Lung (tissue), 11 donors: ENCODE measurements at regions not wholly inside any gene's neighbourhood (a gene's known extent, or its start where the extent isn't known, plus 50 kb on each side); places are given as distances from the start of the nearest gene placed in this dataset.

Experiments
- ATAC-seq: fragments of 200-7000 bp; cut with Tn5 transposase; one replicate; pipeline ENCODE4 v1.9.1; 2020; ENCODE audit warnings: moderate number of reproducible peaks; ENCODE audit not compliant: insufficient read depth, low FRiP score
- DNase-seq, 3 donors: peaks; one replicate each; pipeline ENCODE4 v3.0.0-alpha.2; 2013 to 2017
- H3K27ac ChIP-seq, 2 donors: one replicate each; pipeline ENCODE4 v1.5.1; 2013; ENCODE audit warnings: mild to moderate bottlenecking in 2 of 2, moderate library complexity in 2 of 2, control low read depth in 1 of 2, inconsistent platforms in 1 of 2, low read depth in 1 of 2, low read length in 1 of 2
- H3K27me3 ChIP-seq, 3 donors: one replicate each; pipeline ENCODE4 v1.5.1; 2013; ENCODE audit warnings: low read length in 2 of 3; ENCODE audit not compliant: control insufficient read depth in 3 of 3, insufficient read depth in 3 of 3
- H3K36me3 ChIP-seq, 4 donors: one replicate each; pipeline ENCODE4 v1.5.1; 2013; ENCODE audit warnings: low read length in 4 of 4, mild to moderate bottlenecking in 1 of 4, moderate library complexity in 1 of 4; ENCODE audit not compliant: control insufficient read depth in 4 of 4, insufficient read depth in 4 of 4
- H3K4me1 ChIP-seq, 5 donors: one replicate each; pipeline ENCODE4 v1.5.1; 2013; ENCODE audit warnings: low read length in 5 of 5, mild to moderate bottlenecking in 2 of 5, moderate library complexity in 1 of 5; ENCODE audit not compliant: control insufficient read depth in 5 of 5, insufficient read depth in 5 of 5
- H3K4me3 ChIP-seq: one replicate; pipeline ENCODE4 v1.5.1; 2013; ENCODE audit warnings: mild to moderate bottlenecking, control low read depth, moderate library complexity
- H3K9ac ChIP-seq, 2 donors: one replicate each; pipeline ENCODE4 v1.5.1; 2013; ENCODE audit warnings: low read length in 2 of 2, control low read depth in 1 of 2; ENCODE audit not compliant: insufficient read depth in 1 of 2
- H3K9me3 ChIP-seq, 4 donors: one replicate each; pipeline ENCODE4 v1.5.1; 2013; ENCODE audit warnings: low read length in 3 of 4, mild to moderate bottlenecking in 1 of 4, moderate library complexity in 1 of 4; ENCODE audit not compliant: control insufficient read depth in 4 of 4, insufficient read depth in 3 of 4
- WGBS, 2 donors: extraction: QIAGEN DNeasy Blood & Tissue Kit; methylation state at CpG; one replicate each; pipeline ENCODE4 v1.1.7; 2013; 5-methylcytosine and 5-hydroxymethylcytosine counted together
- TF ChIP-seq, protein P1 (sequence below): IDR thresholded peaks from 2 replicates; pipeline ENCODE4 v1.5.1; 2012; ENCODE audit warnings: mild to moderate bottlenecking; ENCODE audit errors: control extremely low read depth, extremely low read depth
- donor health status: control.
- donor health status: control.
- donor health status: Bipolar disorder and iron deficiency.
- donor health status: healthy.
- donor health status: DM: yes; HTN: yes; CAD: no.

GRCh38 chr12:3336606-3337311 is 154.2 kb upstream of the PRMT8 start:
- no peak overlapping the region for H3K9ac ChIP-seq
- peaks cover 0 to 3% (median 0%) of the 10 kb centered on the region in 3 donors for H3K27me3 ChIP-seq
- H3K36me3 ChIP-seq = no peaks in the 10 kb centered on the region
- WGBS, 2 donors = 62 to 64% methylated on average over 13 of the region's 13 CpGs
- H3K27ac ChIP-seq = no peak overlapping the region
- TF ChIP-seq, protein P1, sequence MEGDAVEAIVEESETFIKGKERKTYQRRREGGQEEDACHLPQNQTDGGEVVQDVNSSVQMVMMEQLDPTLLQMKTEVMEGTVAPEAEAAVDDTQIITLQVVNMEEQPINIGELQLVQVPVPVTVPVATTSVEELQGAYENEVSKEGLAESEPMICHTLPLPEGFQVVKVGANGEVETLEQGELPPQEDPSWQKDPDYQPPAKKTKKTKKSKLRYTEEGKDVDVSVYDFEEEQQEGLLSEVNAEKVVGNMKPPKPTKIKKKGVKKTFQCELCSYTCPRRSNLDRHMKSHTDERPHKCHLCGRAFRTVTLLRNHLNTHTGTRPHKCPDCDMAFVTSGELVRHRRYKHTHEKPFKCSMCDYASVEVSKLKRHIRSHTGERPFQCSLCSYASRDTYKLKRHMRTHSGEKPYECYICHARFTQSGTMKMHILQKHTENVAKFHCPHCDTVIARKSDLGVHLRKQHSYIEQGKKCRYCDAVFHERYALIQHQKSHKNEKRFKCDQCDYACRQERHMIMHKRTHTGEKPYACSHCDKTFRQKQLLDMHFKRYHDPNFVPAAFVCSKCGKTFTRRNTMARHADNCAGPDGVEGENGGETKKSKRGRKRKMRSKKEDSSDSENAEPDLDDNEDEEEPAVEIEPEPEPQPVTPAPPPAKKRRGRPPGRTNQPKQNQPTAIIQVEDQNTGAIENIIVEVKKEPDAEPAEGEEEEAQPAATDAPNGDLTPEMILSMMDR = no peak
- H3K4me3 ChIP-seq = no peak overlapping the region
- no peak for ATAC-seq
- peaks cover 0 to 6% (median 3%) of the 10 kb centered on the region in 5 donors for H3K4me1 ChIP-seq
- DNase-seq = peak in 2 of 3 donors; percentile 11 to 34
- H3K9me3 ChIP-seq = no peaks in the 10 kb centered on the region

GRCh38 chr12:3337944-3338343 is 153.1 kb upstream of the PRMT8 start:
- no peak overlapping the region for H3K27ac ChIP-seq

GRCh38 chr12:3339221-3339620 is 151.8 kb upstream of the PRMT8 start:
- Histone ChIP-seq H3K9ac (no peak overlapping the region), H3K27ac (no peak overlapping the region), H3K9me3 (no peaks in the 10 kb centered on the region), H3K36me3 (no peaks in the 10 kb centered on the region), H3K4me1 (peaks cover 0 to 15% (median 5%) of the 10 kb centered on the region in 5 donors), H3K27me3 (peaks cover 0 to 3% (median 0%) of the 10 kb centered on the region in 3 donors), H3K4me3 (no peak overlapping the region)
- TF ChIP-seq, protein P1 = no peak
- ATAC-seq (no peak), DNase-seq (no peak)
- WGBS, 2 donors = 91 to 94% methylated on average over 7 of the region's 7 CpGs

More at GRCh38 chr12:3337944-3338343, 153.1 kb upstream of the PRMT8 start:
- Histone ChIP-seq H3K27me3 (peaks cover 0 to 3% (median 0%) of the 10 kb centered on the region in 3 donors), H3K36me3 (no peaks in the 10 kb centered on the region), H3K9ac (no peak overlapping the region), H3K9me3 (no peaks in the 10 kb centered on the region), H3K4me1 (peaks cover 0 to 15% (median 5%) of the 10 kb centered on the region in 5 donors), H3K4me3 (no peak overlapping the region)
- DNase-seq = no peak
- TF ChIP-seq, protein P1 = no peak
- no peak for ATAC-seq
- WGBS, 2 donors = 77 to 97% methylated on average over 5 of the region's 5 CpGs
